ENCODE measurements at regions not wholly inside any gene's neighbourhood (a gene's known extent, or its start where the extent isn't known, plus 50 kb on each side); places are given as distances from the start of the nearest gene placed in this dataset.

DNA sequence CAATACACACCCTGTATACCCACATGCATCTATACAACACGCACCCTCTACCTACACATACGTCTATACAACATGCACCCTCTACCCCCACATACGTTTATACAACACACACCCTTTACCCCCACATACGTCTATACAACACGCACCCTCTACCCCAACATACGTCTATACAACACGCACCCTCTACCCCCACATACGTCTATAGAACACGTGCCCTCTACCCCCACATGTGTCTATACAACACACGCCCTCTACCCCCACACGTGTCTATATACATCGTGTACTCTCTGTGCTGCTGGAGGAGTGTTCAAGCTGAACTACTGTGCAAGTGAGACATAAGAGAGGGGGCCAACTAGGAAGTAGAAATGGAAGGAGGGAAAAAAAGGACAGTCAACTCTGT is 621.7 kb upstream of the HS6ST1 start:
- ChIA-PET CTCF (no interaction called here), POLR2A (interaction anchor here (0.7 kb wide), 1 partner anchor 350 kb away, joined by 3 read pairs; no protein-coding TSS in a partner anchor)
- H3K4me3 Mint-ChIP-seq: no peak overlapping the region
- H3K27ac Mint-ChIP-seq: no peak overlapping the region
- H3K4me1 Mint-ChIP-seq (ENCODE audit: low read depth): no peaks in the 10 kb centered on the region
- H3K9me3 Mint-ChIP-seq: peaks cover 4% of the 10 kb centered on the region
- intact Hi-C loops (cut with micrococcal nuclease): no loop called here
- no peaks in the 10 kb centered on the region for H3K36me3 Mint-ChIP-seq
- no peak for DNase-seq
- H3K27me3 Mint-ChIP-seq: no peaks in the 10 kb centered on the region

DNA sequence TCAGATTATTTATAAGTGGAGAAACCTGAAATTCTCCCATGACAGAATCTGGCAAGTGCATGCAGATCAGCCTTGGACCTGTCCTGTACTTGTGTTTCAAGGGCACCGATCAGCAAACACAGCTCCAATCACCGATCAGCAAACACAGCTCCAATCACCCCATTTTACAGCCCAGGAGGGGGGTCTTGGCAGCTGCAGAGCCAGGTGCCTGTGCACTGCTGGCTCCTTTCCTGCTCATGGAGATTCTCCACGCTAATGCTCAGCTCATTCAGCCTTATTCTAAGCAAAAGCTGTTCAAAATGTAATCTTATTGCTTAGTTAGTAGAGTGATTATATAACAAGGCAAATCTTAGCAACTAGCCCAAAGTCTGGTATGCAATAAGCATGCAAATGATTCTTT is 623.1 kb upstream of the HS6ST1 start:
- Mint-ChIP-seq H3K27me3 (no peaks in the 10 kb centered on the region), H3K4me1 (ENCODE audit: low read depth) (no peaks in the 10 kb centered on the region), H3K9me3 (peaks cover 4% of the 10 kb centered on the region), H3K27ac (no peak overlapping the region), H3K4me3 (no peak overlapping the region), H3K36me3 (no peaks in the 10 kb centered on the region)
- intact Hi-C loops (cut with micrococcal nuclease): no loop called here
- POLR2A ChIA-PET: no interaction called here
- DNase-seq: no peak
- CTCF ChIA-PET: no interaction called here

DNA sequence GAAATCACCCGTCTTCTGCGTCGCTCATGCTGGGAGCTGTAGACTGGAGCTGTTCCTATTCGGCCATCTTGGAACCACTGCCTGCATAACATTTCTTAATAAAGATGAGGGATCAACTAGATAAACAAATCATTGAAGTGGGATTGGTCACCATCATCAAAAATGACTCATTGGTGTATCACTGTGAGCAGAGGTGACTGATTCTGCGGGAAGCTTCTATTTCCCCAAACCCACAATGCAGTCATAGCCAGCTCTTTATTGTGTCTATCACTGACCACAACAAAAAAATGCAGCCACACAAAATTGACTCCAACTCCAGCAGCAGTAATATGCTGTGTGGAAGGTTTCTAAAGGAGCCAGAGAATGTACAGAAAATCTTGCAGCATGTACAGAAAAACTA is 630.7 kb upstream of the HS6ST1 start:
- DNase-seq: no peak
- Mint-ChIP-seq H3K27ac (no peak overlapping the region), H3K9me3 (peaks cover 11% of the 10 kb centered on the region), H3K27me3 (no peaks in the 10 kb centered on the region), H3K4me1 (ENCODE audit: low read depth) (no peaks in the 10 kb centered on the region), H3K4me3 (no peak overlapping the region), H3K36me3 (no peaks in the 10 kb centered on the region)
- POLR2A ChIA-PET: no interaction called here
- CTCF ChIA-PET: no interaction called here
- intact Hi-C loops (cut with micrococcal nuclease): no loop called here

DNA sequence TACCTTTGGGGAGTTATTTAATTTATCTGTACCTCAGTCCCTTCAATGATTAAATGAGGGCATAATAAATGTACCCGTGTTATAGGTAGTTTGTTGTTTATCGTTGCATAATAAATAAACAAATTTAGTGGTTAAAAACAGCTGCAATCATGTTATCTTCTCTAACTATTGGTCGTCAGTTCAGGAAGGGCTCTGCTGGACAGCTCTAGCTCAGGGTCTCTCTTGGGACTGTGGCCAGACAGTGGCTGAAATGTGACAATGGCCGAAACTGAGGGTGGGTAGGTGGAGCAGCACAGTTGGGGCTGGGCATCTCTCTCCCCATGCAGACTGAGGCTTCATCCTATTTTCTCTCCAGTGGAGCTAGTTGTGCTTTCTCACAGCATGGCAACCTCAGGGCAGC is 632.1 kb upstream of the HS6ST1 start:
- no peak for DNase-seq
- H3K27ac Mint-ChIP-seq: no peak overlapping the region
- no peaks in the 10 kb centered on the region for H3K4me1 Mint-ChIP-seq (ENCODE audit: low read depth)
- POLR2A ChIA-PET: no interaction called here
- no peaks in the 10 kb centered on the region for H3K27me3 Mint-ChIP-seq
- intact Hi-C loops (cut with micrococcal nuclease): no loop called here
- peaks cover 10% of the 10 kb centered on the region for H3K9me3 Mint-ChIP-seq
- H3K4me3 Mint-ChIP-seq: no peak overlapping the region
- no peaks in the 10 kb centered on the region for H3K36me3 Mint-ChIP-seq
- CTCF ChIA-PET: no interaction called here

DNA sequence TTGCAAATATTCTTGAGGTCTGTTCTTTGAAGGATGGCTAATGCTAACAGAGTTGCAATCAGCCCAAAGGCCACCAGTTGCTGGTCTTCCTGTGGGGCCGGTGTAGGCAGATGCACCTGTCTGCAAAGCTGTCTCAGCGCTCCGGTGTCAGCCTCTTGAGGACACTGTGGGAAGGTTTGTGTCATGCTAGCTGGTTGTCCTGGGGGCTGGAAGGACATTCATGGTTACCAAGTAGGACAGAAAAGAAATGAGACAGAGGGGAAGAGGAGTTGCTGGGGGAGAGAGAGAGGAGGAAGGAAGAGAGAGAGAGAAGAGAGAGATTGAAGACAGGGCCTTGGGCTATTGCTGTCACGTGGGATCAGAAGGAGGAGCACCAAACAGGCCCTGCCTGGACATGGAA is 639.6 kb upstream of the HS6ST1 start:
- ChIA-PET POLR2A (no interaction called here), CTCF (no interaction called here)
- Mint-ChIP-seq H3K4me1 (ENCODE audit: low read depth) (no peaks in the 10 kb centered on the region), H3K27me3 (no peaks in the 10 kb centered on the region), H3K9me3 (peaks cover 10% of the 10 kb centered on the region), H3K36me3 (no peaks in the 10 kb centered on the region), H3K27ac (no peak overlapping the region), H3K4me3 (no peak overlapping the region)
- intact Hi-C loops (cut with micrococcal nuclease): no loop called here
- DNase-seq: no peak

DNA sequence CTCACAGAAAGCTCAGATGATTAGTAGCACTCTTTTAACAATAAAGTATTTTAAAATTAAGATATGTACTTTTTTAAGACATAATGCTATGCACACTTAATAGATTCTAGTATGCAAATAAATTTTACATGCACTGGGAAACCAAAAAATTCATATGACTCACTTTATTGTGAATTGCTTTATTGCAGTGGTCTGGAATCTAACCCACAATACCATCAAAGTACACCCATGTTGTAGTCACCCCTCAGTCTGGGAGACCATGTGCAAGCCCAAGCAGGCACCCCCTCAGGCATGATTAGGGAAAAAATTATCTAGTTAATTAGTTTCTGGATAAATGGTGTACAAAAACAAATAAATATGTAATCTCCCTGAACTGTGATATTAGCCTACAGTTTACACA is 649.0 kb upstream of the HS6ST1 start:
- no peak for DNase-seq
- intact Hi-C loops (cut with micrococcal nuclease): no loop called here
- peaks cover under 1% of the 10 kb centered on the region for H3K9me3 Mint-ChIP-seq
- no peak overlapping the region for H3K4me3 Mint-ChIP-seq
- CTCF ChIA-PET: no interaction called here
- no peak overlapping the region for H3K27ac Mint-ChIP-seq
- no peaks in the 10 kb centered on the region for H3K4me1 Mint-ChIP-seq (ENCODE audit: low read depth)
- no peaks in the 10 kb centered on the region for H3K36me3 Mint-ChIP-seq
- H3K27me3 Mint-ChIP-seq: no peaks in the 10 kb centered on the region
- POLR2A ChIA-PET: no interaction called here

DNA sequence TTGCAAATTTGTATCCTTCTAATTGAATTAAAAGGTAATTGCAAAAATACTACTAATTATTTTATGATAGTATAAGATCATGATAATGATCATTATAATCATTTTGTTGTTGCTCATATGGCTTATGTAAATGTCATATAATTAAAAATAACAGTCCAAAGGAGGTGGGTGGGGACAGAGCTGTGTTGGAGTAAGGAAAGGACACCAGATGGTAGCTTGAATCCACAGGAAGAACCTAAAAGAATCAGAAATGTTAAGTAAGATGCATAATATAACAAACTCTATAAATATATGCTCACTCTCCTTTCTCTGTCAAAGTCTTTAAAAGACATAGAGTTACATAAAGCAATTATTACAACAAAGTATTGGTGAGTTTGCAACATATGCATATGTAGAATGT is 650.7 kb upstream of the HS6ST1 start:
- Mint-ChIP-seq H3K27me3 (no peaks in the 10 kb centered on the region), H3K36me3 (no peaks in the 10 kb centered on the region), H3K9me3 (no peaks in the 10 kb centered on the region), H3K27ac (no peak overlapping the region), H3K4me3 (no peak overlapping the region), H3K4me1 (ENCODE audit: low read depth) (no peaks in the 10 kb centered on the region)
- no peak for DNase-seq
- CTCF ChIA-PET: no interaction called here
- POLR2A ChIA-PET: no interaction called here
- intact Hi-C loops (cut with micrococcal nuclease): no loop called here

DNA sequence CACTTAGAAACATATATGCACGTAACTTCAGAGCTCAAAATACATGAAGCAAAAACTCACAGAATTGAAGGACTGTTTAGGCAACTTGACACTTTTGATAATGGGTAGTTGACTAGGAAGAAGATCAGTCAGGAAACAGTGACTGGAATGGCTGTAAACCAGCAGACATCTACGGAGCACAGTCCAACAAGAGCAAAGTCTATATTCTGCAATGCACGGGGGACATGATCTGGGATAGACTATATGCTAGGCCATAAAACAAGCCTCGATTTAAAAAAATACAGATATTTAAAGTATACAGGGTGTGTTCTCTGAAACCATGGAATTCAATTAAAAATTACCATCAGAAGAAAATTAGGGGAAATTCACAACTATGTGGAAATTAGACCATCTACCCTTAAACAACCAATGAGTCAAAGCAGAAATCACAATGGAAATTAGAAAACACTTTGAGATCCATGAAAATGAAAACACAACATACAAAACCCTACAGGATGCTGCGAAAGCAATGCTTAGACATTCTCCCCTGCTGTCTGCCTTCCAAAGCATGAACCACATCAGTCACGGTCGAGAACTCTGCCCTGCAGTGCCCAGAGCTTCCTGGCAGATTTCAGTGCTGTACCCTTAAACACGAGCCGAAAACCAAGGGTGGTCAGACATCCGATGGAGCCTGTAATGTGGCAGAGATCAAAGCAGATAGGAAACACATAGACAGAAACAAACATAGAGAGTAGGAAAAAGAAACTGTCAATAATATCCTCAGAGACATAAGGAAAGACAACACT is 651.9 kb upstream of the HS6ST1 start:
- no peak for DNase-seq
- no peaks in the 10 kb centered on the region for H3K9me3 Mint-ChIP-seq

DNA sequence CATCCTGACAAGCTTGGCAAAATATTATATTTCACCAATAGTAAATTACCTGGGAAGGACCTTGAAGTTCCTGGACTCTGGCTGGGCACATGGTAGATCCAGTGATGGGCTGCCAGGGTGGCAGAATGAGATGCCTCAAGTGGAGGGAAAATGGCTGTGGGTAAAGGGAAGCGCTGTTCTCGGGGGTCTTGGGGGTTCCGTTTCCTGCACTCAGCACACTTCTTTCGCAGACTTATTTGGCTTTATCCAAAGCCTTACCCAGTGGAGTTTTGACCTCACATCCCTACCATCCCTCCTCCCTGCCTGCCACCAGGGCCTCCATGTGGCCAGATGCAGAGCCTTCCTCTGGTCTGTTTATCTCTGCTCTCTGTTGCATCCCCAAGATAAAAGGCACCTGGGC is 654.9 kb upstream of the HS6ST1 start:
- intact Hi-C loops (cut with micrococcal nuclease): no loop called here
- ChIA-PET POLR2A (no interaction called here), CTCF (no interaction called here)
- H3K4me1 Mint-ChIP-seq (ENCODE audit: low read depth): no peaks in the 10 kb centered on the region
- H3K27ac Mint-ChIP-seq: no peak overlapping the region
- no peak for DNase-seq
- H3K36me3 Mint-ChIP-seq: no peaks in the 10 kb centered on the region
- H3K27me3 Mint-ChIP-seq: no peaks in the 10 kb centered on the region
- no peak overlapping the region for H3K4me3 Mint-ChIP-seq
- H3K9me3 Mint-ChIP-seq: no peaks in the 10 kb centered on the region

More for the DNA sequence above, 651.9 kb upstream of the HS6ST1 start:
- intact Hi-C loops (cut with micrococcal nuclease): no loop called here
- Mint-ChIP-seq H3K36me3 (no peaks in the 10 kb centered on the region), H3K27ac (no peak overlapping the region), H3K27me3 (no peaks in the 10 kb centered on the region), H3K4me3 (no peak overlapping the region), H3K4me1 (ENCODE audit: low read depth) (no peaks in the 10 kb centered on the region)
- CTCF ChIA-PET: no interaction called here
- POLR2A ChIA-PET: no interaction called here

DNA sequence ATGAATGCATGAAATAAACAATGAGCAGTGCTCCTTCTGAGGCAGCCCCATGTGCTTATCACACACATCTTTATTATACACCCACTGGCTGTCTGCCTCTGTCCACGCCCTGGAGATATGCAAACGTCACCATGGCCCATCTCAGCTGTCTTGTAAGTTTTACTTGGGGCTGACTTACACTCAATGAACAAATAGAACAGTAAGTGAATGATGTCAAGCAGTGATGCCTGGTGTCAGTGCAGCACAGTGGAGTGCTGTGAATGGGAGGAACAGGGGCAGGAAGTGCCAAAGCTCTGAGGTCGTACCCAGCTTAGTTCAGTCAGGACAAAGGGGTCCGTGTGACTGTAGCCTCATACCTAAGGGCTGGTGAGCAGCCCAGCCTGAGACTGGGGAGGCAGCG is 659.5 kb upstream of the HS6ST1 start:
- intact Hi-C loops (cut with micrococcal nuclease): no loop called here
- no peak overlapping the region for H3K4me3 Mint-ChIP-seq
- H3K27ac Mint-ChIP-seq: no peak overlapping the region
- ChIA-PET CTCF (no interaction called here), POLR2A (no interaction called here)
- H3K27me3 Mint-ChIP-seq: no peaks in the 10 kb centered on the region
- H3K9me3 Mint-ChIP-seq: no peaks in the 10 kb centered on the region
- H3K36me3 Mint-ChIP-seq: no peaks in the 10 kb centered on the region
- no peak for DNase-seq
- H3K4me1 Mint-ChIP-seq (ENCODE audit: low read depth): no peaks in the 10 kb centered on the region

DNA sequence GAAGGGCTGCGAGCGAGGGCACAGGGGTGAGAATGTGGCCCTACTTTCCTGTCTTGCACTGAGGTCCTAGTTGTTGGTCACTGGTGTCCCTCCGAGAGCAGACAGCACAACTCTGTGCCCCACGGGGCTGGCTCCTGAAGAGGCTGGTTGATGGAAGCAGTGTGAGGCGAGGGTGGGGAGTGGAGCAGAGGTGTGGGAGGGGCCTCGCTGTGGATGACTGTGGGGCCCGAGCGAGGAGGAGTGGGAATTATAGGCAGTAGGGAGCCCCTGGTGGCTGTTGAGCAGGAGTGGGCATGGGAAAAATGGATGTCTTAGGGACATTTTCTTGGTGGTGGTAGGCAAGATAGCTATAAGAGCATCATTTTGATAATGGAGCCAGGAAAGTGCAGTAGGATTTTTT is 660.5 kb upstream of the HS6ST1 start:
- no peak for DNase-seq
- H3K4me3 Mint-ChIP-seq: no peak overlapping the region
- H3K27me3 Mint-ChIP-seq: no peaks in the 10 kb centered on the region
- H3K27ac Mint-ChIP-seq: no peak overlapping the region
- H3K9me3 Mint-ChIP-seq: no peaks in the 10 kb centered on the region
- ChIA-PET POLR2A (no interaction called here), CTCF (no interaction called here)
- H3K36me3 Mint-ChIP-seq: no peaks in the 10 kb centered on the region
- intact Hi-C loops (cut with micrococcal nuclease): no loop called here
- no peaks in the 10 kb centered on the region for H3K4me1 Mint-ChIP-seq (ENCODE audit: low read depth)

DNA sequence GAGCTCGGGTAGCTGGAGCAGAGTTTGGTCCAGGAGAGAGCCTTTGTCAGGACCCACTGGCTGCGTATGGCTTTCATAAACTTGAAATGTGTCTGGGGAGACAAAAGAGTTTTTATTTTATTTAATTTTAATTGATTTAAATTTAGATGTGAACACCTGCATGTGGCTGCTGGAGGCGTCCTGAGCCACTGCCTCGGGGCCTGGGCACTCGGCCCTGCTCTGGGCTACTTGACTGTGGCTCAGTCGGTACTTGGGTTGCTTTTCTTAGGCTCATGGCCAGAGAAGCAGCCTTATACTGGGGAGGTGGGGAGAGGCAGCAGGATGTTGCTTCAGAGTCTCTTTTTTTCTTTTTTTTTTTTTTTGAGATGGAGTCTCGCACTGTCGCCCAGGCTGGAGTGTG is 661.8 kb upstream of the HS6ST1 start:
- no peaks in the 10 kb centered on the region for H3K4me1 Mint-ChIP-seq (ENCODE audit: low read depth)
- no peak for DNase-seq
- ChIA-PET CTCF (no interaction called here), POLR2A (no interaction called here)
- H3K4me3 Mint-ChIP-seq: no peak overlapping the region
- no peaks in the 10 kb centered on the region for H3K9me3 Mint-ChIP-seq
- no peak overlapping the region for H3K27ac Mint-ChIP-seq
- intact Hi-C loops (cut with micrococcal nuclease): no loop called here
- H3K36me3 Mint-ChIP-seq: no peaks in the 10 kb centered on the region
- H3K27me3 Mint-ChIP-seq: no peaks in the 10 kb centered on the region

DNA sequence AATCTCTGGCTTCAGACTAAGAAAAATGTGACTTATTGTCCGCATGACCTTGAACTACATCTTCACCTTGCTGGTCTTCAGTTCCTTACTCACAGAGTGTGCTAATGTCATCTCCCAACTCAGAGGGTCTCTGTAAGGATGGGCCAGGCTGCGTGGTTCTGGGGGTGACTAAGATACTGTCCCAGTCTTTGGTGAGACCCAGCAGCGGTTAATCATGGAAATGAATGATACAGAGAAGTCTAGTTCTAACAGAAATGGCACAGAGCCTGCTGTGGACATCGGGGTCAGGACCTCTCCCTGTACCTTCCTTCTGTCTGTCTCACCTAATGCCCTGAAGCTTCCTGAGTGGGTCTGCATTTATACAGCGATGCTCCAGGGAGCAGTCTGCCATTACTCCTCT is 662.7 kb upstream of the HS6ST1 start:
- Mint-ChIP-seq H3K4me3 (no peak overlapping the region), H3K4me1 (ENCODE audit: low read depth) (no peaks in the 10 kb centered on the region), H3K9me3 (no peaks in the 10 kb centered on the region), H3K27me3 (no peaks in the 10 kb centered on the region), H3K27ac (no peak overlapping the region), H3K36me3 (no peaks in the 10 kb centered on the region)
- intact Hi-C loops (cut with micrococcal nuclease): no loop called here
- no peak for DNase-seq
- ChIA-PET POLR2A (no interaction called here), CTCF (no interaction called here)

DNA sequence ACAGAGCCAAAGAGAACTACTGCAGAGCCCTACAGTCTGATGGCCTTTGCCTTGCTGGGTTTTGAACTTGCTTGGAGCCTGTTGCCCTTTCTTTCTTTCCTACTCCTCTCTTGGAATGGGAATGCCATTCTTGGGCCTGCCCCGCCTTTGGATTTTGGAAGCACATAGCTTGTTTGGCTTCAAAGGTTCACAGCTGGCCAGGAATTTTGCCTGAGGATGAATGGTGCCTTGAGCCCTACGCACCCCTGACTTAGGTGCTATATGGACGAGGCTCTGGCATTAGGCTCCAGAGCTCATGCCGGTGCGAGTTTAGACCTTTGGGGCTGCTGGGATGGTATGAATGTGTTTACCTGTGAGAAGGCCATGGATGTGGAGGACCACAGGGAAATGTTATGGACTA is 663.3 kb upstream of the HS6ST1 start:
- Mint-ChIP-seq H3K27me3 (no peaks in the 10 kb centered on the region), H3K4me1 (ENCODE audit: low read depth) (no peaks in the 10 kb centered on the region), H3K4me3 (no peak overlapping the region), H3K27ac (no peak overlapping the region), H3K9me3 (no peaks in the 10 kb centered on the region), H3K36me3 (no peaks in the 10 kb centered on the region)
- no peak for DNase-seq
- POLR2A ChIA-PET: no interaction called here
- intact Hi-C loops (cut with micrococcal nuclease): no loop called here
- CTCF ChIA-PET: no interaction called here

Data from activated CD4-positive, alpha-beta memory T cell treated with anti-CD3 and anti-CD28 coated beads for 36 hours (primary cell).